KMS-11 (cell line): ENCODE measurements at regions not wholly inside any gene's neighbourhood (a gene's known extent, or its start where the extent isn't known, plus 50 kb on each side); places are given as distances from the start of the nearest gene placed in this dataset.

ENCODE experiments used
- H2AFZ ChIP-seq: fragments of 200-600 bp; sonication (generic); 2 replicates; pipeline ENCODE4 v1.6.1; 2016; ENCODE audit warnings: antibody characterized with exemption, mixed run types, low read depth
- H3K27ac ChIP-seq: fragments of 200-600 bp; sonication (generic); 2 replicates; pipeline ENCODE4 v1.6.1; 2016; ENCODE audit warnings: mild to moderate bottlenecking, mixed run types
- H3K27me3 ChIP-seq: fragments of 200-600 bp; sonication (generic); 2 replicates; pipeline ENCODE4 v1.6.1; 2017; ENCODE audit warnings: mild to moderate bottlenecking, low read depth, mixed run types, moderate library complexity; ENCODE audit not compliant: insufficient read depth
- H3K36me3 ChIP-seq: fragments of 200-600 bp; sonication (generic); 2 replicates; pipeline ENCODE4 v1.6.1; 2017; ENCODE audit warnings: mild to moderate bottlenecking, mixed run types; ENCODE audit not compliant: insufficient read depth
- H3K4me1 ChIP-seq: fragments of 200-600 bp; sonication (generic); 2 replicates; pipeline ENCODE4 v1.6.1; 2016; ENCODE audit warnings: mild to moderate bottlenecking, low read depth, mixed run types; ENCODE audit not compliant: poor library complexity, severe bottlenecking
- H3K4me2 ChIP-seq: fragments of 200-600 bp; sonication (generic); 2 replicates; pipeline ENCODE4 v1.7.0; 2016; ENCODE audit warnings: mild to moderate bottlenecking, mixed run types
- H3K4me3 ChIP-seq: fragments of 200-600 bp; sonication (generic); IDR thresholded peaks from 2 replicates; pipeline ENCODE4 v1.6.1; 2017; ENCODE audit warnings: low read depth, low read length, mixed read lengths; ENCODE audit not compliant: insufficient read depth
- H3K79me2 ChIP-seq: fragments of 200-600 bp; sonication (generic); 2 replicates; pipeline ENCODE4 v1.6.1; 2016; ENCODE audit warnings: low read depth, mixed run types; ENCODE audit not compliant: insufficient read depth
- H3K9ac ChIP-seq: fragments of 200-600 bp; sonication (generic); 2 replicates; pipeline ENCODE4 v1.6.1; 2016; ENCODE audit warnings: mild to moderate bottlenecking, mixed run types
- H4K20me1 ChIP-seq: fragments of 200-600 bp; sonication (generic); 2 replicates; pipeline ENCODE4 v1.6.1; 2016; ENCODE audit warnings: mild to moderate bottlenecking, mixed run types; ENCODE audit not compliant: insufficient read depth
- CTCF ChIP-seq: fragments of 200-600 bp; sonication (generic); conservative IDR thresholded peaks from 2 replicates; pipeline ENCODE4 v1.6.1; 2017; ENCODE audit warnings: low read depth, mild to moderate bottlenecking, antibody characterized with exemption, low read length, moderate library complexity, mixed read lengths

- no peak overlapping the region for H2AFZ ChIP-seq
- H3K4me2 ChIP-seq: no peak overlapping the region
- H3K9ac ChIP-seq: no peak overlapping the region
- H3K27me3 ChIP-seq: no peaks in the 10 kb centered on the region
- no peaks in the 10 kb centered on the region for H3K79me2 ChIP-seq
- H3K27ac ChIP-seq: no peak overlapping the region
- no peaks in the 10 kb centered on the region for H3K36me3 ChIP-seq
- no peak for TF ChIP-seq CTCF
- no peaks in the 10 kb centered on the region for H3K4me1 ChIP-seq
- H4K20me1 ChIP-seq: no peaks in the 10 kb centered on the region
- no peak overlapping the region for H3K4me3 ChIP-seq
Measured at GRCh38 chr11:128261011-128261421, 326.3 kb downstream of the ETS1 start.

- no peaks in the 10 kb centered on the region for H4K20me1 ChIP-seq
- H3K4me1 ChIP-seq: no peaks in the 10 kb centered on the region
- H2AFZ ChIP-seq: no peak overlapping the region
- no peak overlapping the region for H3K4me3 ChIP-seq
- H3K27me3 ChIP-seq: no peaks in the 10 kb centered on the region
- no peak overlapping the region for H3K27ac ChIP-seq
- no peaks in the 10 kb centered on the region for H3K36me3 ChIP-seq
- H3K9ac ChIP-seq: no peak overlapping the region
- H3K4me2 ChIP-seq: no peak overlapping the region
- no peaks in the 10 kb centered on the region for H3K79me2 ChIP-seq
- TF ChIP-seq CTCF: no peak
Measured at GRCh38 chr11:128260398-128260797, 327.0 kb downstream of the ETS1 start.

GRCh38 chr11:128259816-128260215 lies 327.5 kb downstream of the ETS1 start:
- no peaks in the 10 kb centered on the region for H3K27me3 ChIP-seq
- H3K36me3 ChIP-seq: no peaks in the 10 kb centered on the region
- H3K4me3 ChIP-seq: no peak overlapping the region
- H4K20me1 ChIP-seq: no peaks in the 10 kb centered on the region
- no peaks in the 10 kb centered on the region for H3K79me2 ChIP-seq
- TF ChIP-seq CTCF: no peak
- H3K9ac ChIP-seq: no peak overlapping the region
- no peak overlapping the region for H3K4me2 ChIP-seq
- no peak overlapping the region for H3K27ac ChIP-seq
- no peak overlapping the region for H2AFZ ChIP-seq
- H3K4me1 ChIP-seq: no peaks in the 10 kb centered on the region

GRCh38 chr11:128254941-128255340 lies 332.4 kb downstream of the ETS1 start:
- Histone ChIP-seq H3K79me2 (no peaks in the 10 kb centered on the region), H3K36me3 (no peaks in the 10 kb centered on the region), H3K4me2 (no peak overlapping the region), H2AFZ (no peak overlapping the region), H3K4me3 (no peak overlapping the region), H3K9ac (no peak overlapping the region), H4K20me1 (no peaks in the 10 kb centered on the region), H3K4me1 (no peaks in the 10 kb centered on the region), H3K27me3 (no peaks in the 10 kb centered on the region), H3K27ac (no peak overlapping the region)
- TF ChIP-seq CTCF: no peak
